ENCODE measurements at regions not wholly inside any gene's neighbourhood (a gene's known extent, or its start where the extent isn't known, plus 50 kb on each side); places are given as distances from the start of the nearest gene placed in this dataset.
A peak's percentile ranks its signal among the peaks of the same experiment; 100 is the strongest.
"Not testable (repeated sequence)": the region's sequence is repeated elsewhere in the genome, so short reads cannot be mapped to it uniquely, and the experiment has no call there.

GRCh38 chr9:7324152-7324598, 475.4 kb downstream of the DMAC1 start:
- DNase-seq (ENCODE audit: extremely low spot score, insufficient read length, low read depth) (no peak), FAIRE-seq (no peak)

- DNase-seq (ENCODE audit: extremely low spot score, insufficient read length, low read depth) (no peak), FAIRE-seq (no peak)
Observed at GRCh38 chr9:7320841-7321240, 478.7 kb downstream of the DMAC1 start.

- FAIRE-seq (no peak), DNase-seq (ENCODE audit: extremely low spot score, insufficient read length, low read depth) (no peak)
Observed at GRCh38 chr9:7320139-7320538, 479.4 kb downstream of the DMAC1 start.

GRCh38 chr9:7318920-7319319, 480.7 kb downstream of the DMAC1 start:
- DNase-seq (ENCODE audit: extremely low spot score, insufficient read length, low read depth) (no peak), FAIRE-seq (no peak)

GRCh38 chr9:7316967-7317366, 482.6 kb downstream of the DMAC1 start:
- FAIRE-seq (no peak), DNase-seq (ENCODE audit: extremely low spot score, insufficient read length, low read depth) (no peak)

GRCh38 chr9:7316166-7316795, 483.3 kb downstream of the DMAC1 start:
- DNase-seq (ENCODE audit: extremely low spot score, insufficient read length, low read depth): no peak
- FAIRE-seq: no peak

- DNase-seq (ENCODE audit: extremely low spot score, insufficient read length, low read depth) (no peak), FAIRE-seq (no peak)
Observed at GRCh38 chr9:7315746-7316145, 483.8 kb downstream of the DMAC1 start.

GRCh38 chr9:7315116-7315515, 484.5 kb downstream of the DMAC1 start:
- no peak for FAIRE-seq

GRCh38 chr9:7313389-7313788, 486.2 kb downstream of the DMAC1 start:
- FAIRE-seq (no peak), DNase-seq (ENCODE audit: extremely low spot score, insufficient read length, low read depth) (no peak)

More at GRCh38 chr9:7315116-7315515, 484.5 kb downstream of the DMAC1 start:
- DNase-seq (ENCODE audit: extremely low spot score, insufficient read length, low read depth): no peak

- not testable (repeated sequence) for DNase-seq (ENCODE audit: extremely low spot score, insufficient read length, low read depth); FAIRE-seq
Observed at GRCh38 chr9:7309051-7309450, 490.5 kb downstream of the DMAC1 start.

GRCh38 chr9:7305677-7306076, 493.9 kb downstream of the DMAC1 start:
- FAIRE-seq: no peak
- no peak for DNase-seq (ENCODE audit: extremely low spot score, insufficient read length, low read depth)

GRCh38 chr9:7304627-7304995, 495.0 kb downstream of the DMAC1 start:
- DNase-seq (ENCODE audit: extremely low spot score, insufficient read length, low read depth) (no peak), FAIRE-seq (no peak)

- FAIRE-seq (no peak), DNase-seq (ENCODE audit: extremely low spot score, insufficient read length, low read depth) (no peak)
Observed at GRCh38 chr9:7303907-7304626, 495.5 kb downstream of the DMAC1 start.

- FAIRE-seq: peak; percentile 85
- no peak for DNase-seq (ENCODE audit: extremely low spot score, insufficient read length, low read depth)
Observed at GRCh38 chr9:7300484-7300883, 499.1 kb downstream of the DMAC1 start.

- FAIRE-seq: peak; percentile 99
Observed at GRCh38 chr9:7298123-7298522, 501.5 kb downstream of the DMAC1 start.

GRCh38 chr9:7297521-7297920, 502.1 kb downstream of the DMAC1 start:
- FAIRE-seq (no peak), DNase-seq (ENCODE audit: extremely low spot score, insufficient read length, low read depth) (no peak)

More at GRCh38 chr9:7298123-7298522, 501.5 kb downstream of the DMAC1 start:
- DNase-seq (ENCODE audit: extremely low spot score, insufficient read length, low read depth): peak; percentile 60

GRCh38 chr9:7293091-7293490, 506.5 kb downstream of the DMAC1 start:
- DNase-seq (ENCODE audit: extremely low spot score, insufficient read length, low read depth) (no peak), FAIRE-seq (peak; percentile 74)

- FAIRE-seq (no peak), DNase-seq (ENCODE audit: extremely low spot score, insufficient read length, low read depth) (no peak)
Observed at GRCh38 chr9:7289773-7290172, 509.8 kb downstream of the DMAC1 start.

GRCh38 chr9:7287986-7288385, 511.6 kb downstream of the DMAC1 start:
- FAIRE-seq: no peak

GRCh38 chr9:7287065-7287464, 512.5 kb downstream of the DMAC1 start:
- no peak for FAIRE-seq
- DNase-seq (ENCODE audit: extremely low spot score, insufficient read length, low read depth): no peak

More at GRCh38 chr9:7287986-7288385, 511.6 kb downstream of the DMAC1 start:
- DNase-seq (ENCODE audit: extremely low spot score, insufficient read length, low read depth): no peak

GRCh38 chr9:7286101-7286500, 513.5 kb downstream of the DMAC1 start:
- no peak for FAIRE-seq
- no peak for DNase-seq (ENCODE audit: extremely low spot score, insufficient read length, low read depth)

GRCh38 chr9:7285199-7285598, 514.4 kb downstream of the DMAC1 start:
- FAIRE-seq: no peak
- no peak for DNase-seq (ENCODE audit: extremely low spot score, insufficient read length, low read depth)
